Endothelial cell of umbilical vein (primary cell): ENCODE measurements at regions not wholly inside any gene's neighbourhood (a gene's known extent, or its start where the extent isn't known, plus 50 kb on each side); places are given as distances from the start of the nearest gene placed in this dataset.

Experiments
- BruUV-seq: library from RNA; stranded (reverse); fragments of 400-500 nt; replicated peaks from 2 replicates; lab custom pipeline; 2021; lab: Mats Ljungman, UMichigan
- CTCF ChIA-PET: fragments of 300-600, 350-600 bp; sonication (Branson Sonifier 250); formaldehyde crosslinking; loops from one replicate; lab custom pipeline; 2021; ENCODE audit warnings: antibody characterized with exemption, inconsistent platforms; lab: Charles Lee
- POLR2A ChIA-PET: fragments of 300-600, 350-600 bp; sonication (Branson Sonifier 250); formaldehyde crosslinking; loops from one replicate; lab custom pipeline; 2021; ENCODE audit warnings: antibody characterized with exemption, inconsistent platforms; lab: Charles Lee
- DNase-seq: peaks from one replicate; pipeline ENCODE4 v3.0.0-alpha.2; 2011; ENCODE audit warnings: low read depth, low spot score
- FAIRE-seq: peaks from 2 replicates; lab custom pipeline; 2011; peaks lifted over from hg19 to GRCh38; lab: Jason Lieb, UNC
- H2AFZ ChIP-seq: 2 replicates; pipeline ENCODE4 v1.6.0; 2012; ENCODE audit warnings: low read depth, low read length, control low read depth, inconsistent platforms
- H3K27ac ChIP-seq: 2 replicates; pipeline ENCODE4 v1.5.1; 2011; ENCODE audit warnings: low read depth, mild to moderate bottlenecking, control low read depth, low read length, moderate library complexity; ENCODE audit not compliant: insufficient read depth
- H3K27me3 ChIP-seq, 2 experiments: 2 replicates each; pipeline versions ENCODE4 v1.6.0 to v1.6.1; 2011; ENCODE audit warnings: low read length in 2 of 2, mixed read lengths in 1 of 2; ENCODE audit not compliant: control insufficient read depth in 2 of 2, insufficient read depth in 2 of 2
- H3K36me3 ChIP-seq, 2 experiments: 2 replicates in 1 of 2; 3 replicates in 1 of 2; pipeline ENCODE4 v1.5.1; 2011; ENCODE audit warnings: low read length in 2 of 2, mild to moderate bottlenecking in 1 of 2, moderate library complexity in 1 of 2; ENCODE audit not compliant: control insufficient read depth in 2 of 2, insufficient read depth in 2 of 2; ENCODE audit errors: extremely low read depth in 1 of 2
- H3K4me1 ChIP-seq: 3 replicates; pipeline ENCODE4 v1.5.1; 2011; ENCODE audit warnings: mild to moderate bottlenecking, low read length; ENCODE audit not compliant: control insufficient read depth, insufficient read depth; ENCODE audit errors: extremely low read depth
- H3K4me2 ChIP-seq: 2 replicates; pipeline ENCODE4 v1.6.1; 2011; ENCODE audit warnings: low read length, control low read depth, mixed read lengths; ENCODE audit not compliant: insufficient read depth
- H3K4me3 ChIP-seq, 3 experiments: fragments of 200-600 bp in 1 of 3; sonication (generic), shearing (Covaris generic) in 1 of 3; replicated peaks in 1 of 3; 2 replicates each; pipeline ENCODE4 v1.5.1; 2011 to 2016; ENCODE audit warnings: control low read depth in 3 of 3, low read length in 3 of 3, mild to moderate bottlenecking in 2 of 3, inconsistent platforms in 1 of 3, low read depth in 1 of 3, moderate library complexity in 1 of 3; ENCODE audit not compliant: insufficient read depth in 1 of 3
- H3K79me2 ChIP-seq: 2 replicates; pipeline ENCODE4 v1.6.0; 2012; ENCODE audit warnings: low read length, inconsistent platforms; ENCODE audit not compliant: control insufficient read depth, insufficient read depth
- H3K9ac ChIP-seq: replicated peaks from 2 replicates; pipeline ENCODE3; 2011; ENCODE audit warnings: low read length, control low read depth; ENCODE audit not compliant: insufficient read depth; ENCODE audit errors: extremely low read depth
- H3K9me1 ChIP-seq: replicated peaks from 3 replicates; pipeline ENCODE4 v1.6.0; 2011; ENCODE audit warnings: mild to moderate bottlenecking, low read length; ENCODE audit not compliant: control insufficient read depth, insufficient read depth; ENCODE audit errors: extremely low read depth
- H3K9me3 ChIP-seq: replicated peaks from 2 replicates; pipeline ENCODE4 v1.5.1; 2012; ENCODE audit warnings: low read length, inconsistent platforms; ENCODE audit not compliant: control insufficient read depth, insufficient read depth
- H4K20me1 ChIP-seq: replicated peaks from 2 replicates; pipeline ENCODE3; 2011; ENCODE audit warnings: mild to moderate bottlenecking, low read length; ENCODE audit not compliant: control insufficient read depth, insufficient read depth; ENCODE audit errors: extremely low read depth
- CTCF ChIP-seq, 2 donors: IDR thresholded peaks; 1 replicate in 1 of 2; 2 replicates in 1 of 2; pipeline ENCODE4 v1.5.1; 2011; ENCODE audit warnings: low read length in 2 of 2, mild to moderate bottlenecking in 2 of 2, moderate library complexity in 2 of 2, control low read depth in 1 of 2, inconsistent platforms in 1 of 2, low read depth in 1 of 2; ENCODE audit not compliant: insufficient read depth in 1 of 2; ENCODE audit errors: extremely low read depth in 1 of 2
- EZH2 ChIP-seq: IDR thresholded peaks from 2 replicates; pipeline ENCODE4 v1.6.1; 2012; ENCODE audit warnings: borderline replicate concordance, low read depth, mild to moderate bottlenecking, moderate library complexity, low read length, inconsistent platforms; ENCODE audit not compliant: severe bottlenecking
- FOS ChIP-seq: IDR thresholded peaks from 2 replicates; pipeline ENCODE4 v1.6.1; 2011; ENCODE audit warnings: mild to moderate bottlenecking, low read length, moderate library complexity, borderline replicate concordance; ENCODE audit not compliant: insufficient read depth
- GATA2 ChIP-seq: IDR thresholded peaks from 2 replicates; pipeline ENCODE4 v1.7.0; 2011; ENCODE audit warnings: low read depth, mild to moderate bottlenecking, moderate library complexity, mixed read lengths, low read length; ENCODE audit not compliant: insufficient read length, insufficient read depth
- JUN ChIP-seq: IDR thresholded peaks from 2 replicates; pipeline ENCODE4 v1.6.1; 2011; ENCODE audit warnings: borderline replicate concordance, low read depth; ENCODE audit not compliant: insufficient read length, insufficient read depth
- MAX ChIP-seq: IDR thresholded peaks from 2 replicates; pipeline ENCODE4 v1.6.1; 2011; ENCODE audit not compliant: insufficient read depth, insufficient read length
- MYC ChIP-seq: IDR thresholded peaks from one replicate; pipeline ENCODE4 v1.6.1; 2011; ENCODE audit warnings: mild to moderate bottlenecking, low read depth, low read length
- POLR2A ChIP-seq: IDR thresholded peaks from 2 replicates; pipeline ENCODE4 v1.6.1; 2012; ENCODE audit warnings: low read depth, mild to moderate bottlenecking, control low read depth, low read length
- POLR2AphosphoS5 ChIP-seq: IDR thresholded peaks from 2 replicates; pipeline ENCODE4 v1.6.1; 2012; ENCODE audit warnings: low read depth, mild to moderate bottlenecking, control low read depth, low read length, moderate library complexity; ENCODE audit not compliant: insufficient read depth
- dilution Hi-C: fragments of 300-500 bp; cut with MboI; formaldehyde crosslinking; loops from one replicate; pipeline ENCODE4 v1.15.0; 2019; ENCODE audit warnings: low sequenced_read_pairs; ENCODE audit not compliant: extremely low pct_ligation_motif_present
- intact Hi-C: fragments of 100-400 bp; cut with micrococcal nuclease; formaldehyde crosslinking; loops from one replicate; pipeline ENCODE4 v1.10.0; 2022

GRCh38 chr11:109026891-109027489 lies 362.1 kb downstream of the DDX10 start:
- no peak overlapping the region for H3K27ac ChIP-seq
- DNase-seq (no peak), FAIRE-seq (no peak)
- BruUV-seq = no TSS peak
- no peaks in the 10 kb centered on the region for H3K36me3 ChIP-seq
- H3K4me2 ChIP-seq = no peak overlapping the region
- no peak for TF ChIP-seq POLR2AphosphoS5
- TF ChIP-seq FOS = no peak
- TF ChIP-seq MYC = no peak
- no peak for TF ChIP-seq EZH2
- TF ChIP-seq JUN = no peak
- no peak for TF ChIP-seq GATA2
- TF ChIP-seq POLR2A = no peak
- no peak for TF ChIP-seq CTCF (IDR thresholded peaks at IDR 0.05; ENCODE audit: extremely low read depth in 1 of 2, insufficient read depth in 1 of 2, low read depth in 1 of 2, low read length in 2 of 2)
- no peak for TF ChIP-seq MAX
- no peaks in the 10 kb centered on the region for H3K4me1 ChIP-seq
- ChIA-PET CTCF (interaction anchor here (1.0 kb wide), 2 partner anchors 329 to 912 kb away, joined by 3 read pairs; no protein-coding TSS in a partner anchor), POLR2A (no interaction called here)
- no peak overlapping the region for H3K9ac ChIP-seq
- no peaks in the 10 kb centered on the region for H3K79me2 ChIP-seq
- dilution Hi-C loops = no loop called here
- no peaks in the 10 kb centered on the region for H4K20me1 ChIP-seq
- intact Hi-C loops = no loop called here
- no peak overlapping the region for H3K4me3 ChIP-seq
- no peaks in the 10 kb centered on the region for H3K27me3 ChIP-seq
- H3K9me1 ChIP-seq = no peaks in the 10 kb centered on the region
- no peak overlapping the region for H2AFZ ChIP-seq
- no peaks in the 10 kb centered on the region for H3K9me3 ChIP-seq
